ENCODE measurements at regions not wholly inside any gene's neighbourhood (a gene's known extent, or its start where the extent isn't known, plus 50 kb on each side); places are given as distances from the start of the nearest gene placed in this dataset.

DNA sequence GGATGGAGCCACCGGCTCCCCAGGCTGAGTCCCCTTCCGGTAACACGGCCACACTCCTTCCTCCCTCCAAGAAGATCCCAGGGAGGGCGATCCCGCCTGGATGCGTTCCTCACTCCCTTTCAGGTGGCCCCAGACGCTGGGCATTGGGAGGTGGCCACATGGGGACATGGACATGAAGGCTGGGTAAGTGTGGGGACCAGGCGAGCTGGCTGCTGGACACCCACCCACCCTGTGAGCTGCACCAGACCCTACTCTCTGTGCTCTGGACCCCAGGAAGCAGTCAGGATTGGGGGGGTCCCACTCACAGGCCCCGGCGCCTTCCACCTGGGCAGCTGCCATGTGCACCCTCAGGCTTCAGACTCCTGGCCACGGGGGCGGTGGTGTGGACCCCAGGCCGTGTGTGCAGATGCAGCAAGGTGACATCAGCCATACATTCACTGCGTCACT lies 932.8 kb downstream of the BRD1 start:
- peak; percentile 48 for DNase-seq

- DNase-seq, result peak; percentile 49
Measured at GRCh38 chr22:48894064-48894671, 933.5 kb downstream of the BRD1 start.

GRCh38 chr22:48893288-48894063 lies 934.2 kb downstream of the BRD1 start:
- no peak for DNase-seq

DNA sequence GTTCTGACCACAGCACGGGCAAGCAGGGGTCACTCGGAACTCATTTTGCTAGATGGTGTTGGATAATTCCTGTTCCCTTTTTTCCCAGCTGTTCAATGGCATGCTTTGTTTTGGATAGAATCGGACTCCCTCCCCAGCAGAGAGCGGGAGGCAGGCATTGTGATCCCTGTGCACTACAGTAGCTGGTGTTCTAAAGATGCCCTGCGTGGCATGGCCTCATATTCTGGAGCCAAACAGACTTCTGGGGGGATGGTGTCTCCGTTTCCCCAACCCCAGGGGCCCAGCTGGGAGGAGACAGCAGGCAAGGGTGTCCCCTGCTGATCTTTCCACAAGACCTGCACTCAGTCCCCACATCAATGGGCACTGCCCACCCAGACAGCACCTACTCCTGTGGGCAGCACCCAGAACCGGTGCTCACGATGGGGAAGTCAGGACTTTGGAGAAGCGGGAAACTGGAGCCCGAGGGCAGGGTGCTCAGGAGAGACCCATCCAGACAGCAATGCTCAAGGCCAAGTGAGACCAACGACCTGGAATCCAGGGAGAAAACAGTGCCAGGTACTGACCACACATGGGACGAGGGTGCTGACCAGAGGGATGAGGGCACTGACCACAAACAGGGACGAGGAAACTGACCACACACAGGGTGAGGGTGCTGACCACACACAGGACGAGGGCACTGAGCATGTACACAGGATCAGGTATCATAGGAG lies 934.9 kb downstream of the BRD1 start:
- DNase-seq, result peak; percentile 45

- DNase-seq, result peak; percentile 32
Measured at GRCh38 chr22:48891688-48892577, 935.7 kb downstream of the BRD1 start.

DNA sequence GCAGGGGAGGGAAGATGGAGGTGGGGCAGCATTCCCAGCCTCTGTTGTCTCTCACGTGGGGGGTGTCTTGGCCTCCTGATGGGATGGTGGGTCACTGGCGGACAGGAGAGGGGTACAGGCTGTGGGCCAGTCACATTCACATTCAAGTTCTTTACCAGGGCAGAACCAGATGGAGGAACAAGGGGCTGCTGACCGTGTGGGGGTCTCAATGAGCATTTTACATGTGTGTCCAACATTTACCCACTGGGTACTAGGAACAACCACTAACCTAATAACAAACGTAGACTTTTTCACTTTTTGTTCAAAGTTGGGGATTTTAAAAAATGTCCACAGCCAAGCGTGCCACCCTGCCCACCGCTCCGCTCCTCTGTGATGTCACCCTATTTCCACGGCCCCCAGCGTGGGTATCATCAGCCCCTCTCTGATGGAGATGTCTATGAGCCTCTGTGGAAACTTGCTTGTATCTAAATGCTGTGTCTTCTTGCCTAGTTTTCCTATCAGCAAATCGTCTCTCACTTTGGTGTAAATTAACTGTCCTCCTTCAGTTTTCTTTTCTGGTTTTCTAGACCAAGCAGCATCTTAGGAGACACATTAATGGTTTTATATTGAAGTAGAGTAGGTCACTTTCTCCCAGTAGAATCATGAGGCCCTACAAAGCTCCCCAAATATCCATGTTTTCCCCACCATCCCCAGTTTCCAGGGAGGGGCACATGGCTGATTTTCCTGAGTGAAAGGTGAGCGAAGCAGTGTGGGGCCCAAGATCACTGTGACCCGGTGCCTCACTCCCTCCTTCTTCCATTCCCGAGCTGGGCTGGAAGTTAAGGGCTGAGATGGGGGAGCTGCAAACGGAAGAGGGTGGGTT lies 936.7 kb downstream of the BRD1 start:
- peak; percentile 43 for DNase-seq

DNA sequence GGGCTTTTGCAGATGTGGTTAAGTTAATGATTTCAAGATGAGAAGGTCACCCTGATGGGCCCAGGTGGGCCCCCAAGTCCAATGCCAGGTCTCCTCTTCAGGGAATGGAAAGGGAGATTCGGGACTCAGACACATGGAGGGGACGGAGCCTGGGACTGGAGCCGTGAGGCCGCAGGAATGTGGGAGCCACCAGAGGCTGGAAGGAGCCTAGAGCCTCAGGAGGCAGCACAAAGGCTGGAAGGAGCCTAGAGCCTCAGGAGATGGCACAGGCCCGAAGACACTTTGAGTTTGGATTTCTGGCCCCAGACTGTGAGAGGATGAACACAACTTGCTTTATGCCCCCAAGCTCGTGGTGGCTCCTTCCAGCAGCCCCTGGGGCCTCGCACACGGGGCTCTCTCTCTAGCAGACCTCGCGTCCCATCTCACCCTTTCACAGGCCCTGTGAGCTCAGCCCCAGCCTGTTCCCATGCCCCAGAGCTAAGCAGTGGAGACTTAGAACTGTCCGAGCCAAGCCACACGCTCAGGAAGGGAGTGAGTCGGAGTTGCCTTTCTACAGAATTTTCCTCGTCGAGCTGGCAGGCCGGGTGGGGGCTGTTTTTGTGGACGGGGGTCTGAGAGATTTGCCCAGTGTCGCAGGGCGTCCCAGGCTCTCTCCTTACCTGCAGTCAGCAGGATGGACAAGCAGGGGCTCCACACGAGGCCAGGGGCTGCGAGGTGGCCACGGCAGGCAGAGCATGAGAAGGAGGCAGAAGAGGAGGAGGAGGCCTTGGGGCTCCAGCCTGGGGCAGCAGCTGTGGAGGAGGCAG lies 937.6 kb downstream of the BRD1 start:
- peak; percentile 0 for DNase-seq

- peak; percentile 38 for DNase-seq
Measured at GRCh38 chr22:48889209-48889830, 938.4 kb downstream of the BRD1 start.

DNA sequence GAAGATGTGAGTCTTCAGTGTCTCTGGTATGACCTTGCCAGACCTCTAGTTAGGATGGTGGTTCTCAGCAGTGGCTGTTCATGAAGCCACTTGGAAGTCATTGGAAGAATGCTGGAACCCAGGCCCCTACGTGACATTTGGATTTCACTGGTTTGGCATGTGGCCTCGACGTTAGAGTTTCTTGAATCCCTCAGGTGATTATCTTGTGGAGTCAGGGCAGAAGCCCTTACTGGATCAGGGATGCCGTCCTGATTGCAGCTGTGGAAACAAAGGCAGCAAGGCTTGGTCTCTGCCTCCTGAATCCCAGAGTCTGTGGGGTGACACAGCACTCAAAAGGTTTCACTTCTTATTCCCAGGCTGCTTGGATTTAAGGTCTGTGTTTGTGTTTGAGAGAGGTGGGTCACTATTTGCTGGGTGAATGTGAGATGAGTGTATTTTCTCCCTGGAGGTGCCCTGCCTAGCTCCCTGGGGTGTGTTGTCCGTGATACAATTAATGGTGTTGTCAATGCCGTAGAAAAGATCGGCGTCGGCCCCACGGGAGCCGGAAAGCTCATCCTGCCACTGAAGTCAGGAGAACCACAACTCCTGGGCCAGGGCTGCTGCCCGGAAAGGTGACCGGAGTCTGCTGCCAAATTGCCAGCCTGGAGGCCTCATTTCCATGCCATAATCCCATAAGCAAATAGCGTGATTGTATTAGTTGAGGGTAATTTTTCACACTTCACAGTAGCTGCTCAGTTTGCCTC lies 939.0 kb downstream of the BRD1 start:
- peak; percentile 5 for DNase-seq

GRCh38 chr22:48887394-48888332 lies 940.0 kb downstream of the BRD1 start:
- DNase-seq, result no peak

GRCh38 chr22:48886604-48887393 lies 940.9 kb downstream of the BRD1 start:
- DNase-seq, result peak; percentile 46

DNA sequence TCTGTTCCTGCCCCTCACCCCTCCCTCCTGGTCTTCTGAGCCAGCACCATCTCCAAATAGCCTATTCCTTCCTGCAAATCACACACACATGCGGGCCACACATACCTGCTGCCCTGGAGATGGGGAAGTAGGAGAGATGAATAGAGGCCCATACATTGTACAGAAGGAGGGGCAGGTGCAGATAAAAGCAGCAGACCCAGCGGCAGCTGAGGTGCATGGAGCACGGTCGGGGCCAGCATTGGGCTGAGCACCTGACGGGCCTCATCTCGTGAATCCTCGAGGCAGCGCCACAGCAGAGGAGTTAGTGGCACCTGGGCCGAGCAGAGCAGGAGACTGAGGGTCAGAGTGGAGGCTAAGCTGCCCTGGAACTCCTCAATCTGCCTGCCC lies 941.8 kb downstream of the BRD1 start:
- no peak for DNase-seq

- DNase-seq, result peak; percentile 42
Measured at GRCh38 chr22:48885271-48885918, 942.3 kb downstream of the BRD1 start.

GRCh38 chr22:48884786-48885185 lies 942.9 kb downstream of the BRD1 start:
- peak; percentile 37 for DNase-seq

DNA sequence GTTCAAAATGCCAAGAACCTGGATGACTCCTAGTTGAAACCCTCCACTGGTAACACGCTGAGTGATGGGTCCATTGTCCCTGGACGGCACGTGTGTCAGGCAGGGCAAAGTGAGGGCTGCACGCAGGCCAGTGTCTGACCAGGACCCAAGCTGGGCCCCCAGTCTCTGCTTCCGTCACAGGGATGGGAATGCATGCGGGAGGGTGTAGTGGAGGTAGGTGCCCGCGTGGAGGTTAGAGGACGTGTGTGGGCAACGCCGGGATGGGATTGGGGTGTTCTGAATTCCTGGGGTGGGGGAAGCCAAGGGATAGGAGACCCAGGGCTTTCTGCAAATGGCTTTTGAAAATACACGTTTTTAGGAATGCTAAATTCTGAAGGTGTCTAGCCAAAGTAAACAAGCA lies 943.3 kb downstream of the BRD1 start:
- DNase-seq, result no peak

GRCh38 chr22:48883211-48883960 lies 944.3 kb downstream of the BRD1 start:
- DNase-seq, result no peak
